ENCODE measurements at regions not wholly inside any gene's neighbourhood (a gene's known extent, or its start where the extent isn't known, plus 50 kb on each side); places are given as distances from the start of the nearest gene placed in this dataset.

- TF ChIP-seq CTCF (IDR thresholded peaks at IDR 0.05) (no peak), POLR2A (IDR thresholded peaks at IDR 0.05) (no peak)
These were observed 589.9 kb downstream of the XIRP2 start for GRCh38 chr2:167478196-167478595.
